ENCODE measurements at regions not wholly inside any gene's neighbourhood (a gene's known extent, or its start where the extent isn't known, plus 50 kb on each side); places are given as distances from the start of the nearest gene placed in this dataset.

DNA sequence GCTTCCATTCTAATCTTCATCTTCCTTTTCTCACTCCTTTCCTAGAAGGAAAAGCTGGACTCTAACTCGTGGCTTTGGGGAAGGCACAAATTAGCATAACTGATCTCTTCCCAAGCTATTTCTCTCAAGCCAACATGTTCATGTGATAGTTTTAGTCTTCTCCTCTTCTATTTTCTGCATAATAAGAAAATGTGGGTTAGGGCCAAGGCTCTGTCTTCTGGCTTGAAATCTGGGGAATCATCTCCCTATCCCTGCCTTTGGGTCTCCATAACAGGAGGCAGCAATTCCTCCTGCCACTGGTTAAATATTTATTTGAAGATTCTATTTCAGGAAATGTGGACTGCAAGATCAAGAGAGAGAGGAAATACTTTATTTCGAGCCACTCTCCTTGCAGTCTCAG is 1669.6 kb downstream of the MAT2B start:
- BruUV-seq (replicated peaks), result no TSS peak
- Histone ChIP-seq H2AFZ (ENCODE audit: low read length) (no peak overlapping the region), H3K36me3 (ENCODE audit: insufficient read depth, low read length) (no peaks in the 10 kb centered on the region), H3K9me2 (ENCODE audit: insufficient read depth, low read length) (no peaks in the 10 kb centered on the region), H4K20me1 (ENCODE audit: insufficient read depth, low read length) (no peaks in the 10 kb centered on the region), H3K4me3 (ENCODE audit: low read depth, low read length, poor library complexity, severe bottlenecking) (no peak overlapping the region), H3K79me2 (ENCODE audit: insufficient read depth, low read depth, low read length) (no peaks in the 10 kb centered on the region), H3K4me2 (ENCODE audit: low read length) (no peak overlapping the region), H3K9me3 (ENCODE audit: low read length) (no peaks in the 10 kb centered on the region), H3K4me1 (ENCODE audit: insufficient read depth, low read length, poor library complexity, severe bottlenecking) (no peaks in the 10 kb centered on the region), H3K27ac (ENCODE audit: low read depth, low read length, poor library complexity, severe bottlenecking) (no peak overlapping the region)
- TF ChIP-seq EZH2phosphoT487 (IDR thresholded peaks at IDR 0.05; ENCODE audit: borderline replicate concordance, low read depth, low read length) (no peak), CTCF (conservative IDR thresholded peaks at IDR 0.05; ENCODE audit: low read length) (no peak)
- DNase-seq (ENCODE audit: low spot score), result no peak
- POLR2A ChIA-PET, result no interaction called here
- intact Hi-C loops (cut with micrococcal nuclease; ENCODE audit: unreplicated experiment), result no loop called here
- CTCF ChIA-PET (ENCODE audit: unreplicated experiment), result no interaction called here

DNA sequence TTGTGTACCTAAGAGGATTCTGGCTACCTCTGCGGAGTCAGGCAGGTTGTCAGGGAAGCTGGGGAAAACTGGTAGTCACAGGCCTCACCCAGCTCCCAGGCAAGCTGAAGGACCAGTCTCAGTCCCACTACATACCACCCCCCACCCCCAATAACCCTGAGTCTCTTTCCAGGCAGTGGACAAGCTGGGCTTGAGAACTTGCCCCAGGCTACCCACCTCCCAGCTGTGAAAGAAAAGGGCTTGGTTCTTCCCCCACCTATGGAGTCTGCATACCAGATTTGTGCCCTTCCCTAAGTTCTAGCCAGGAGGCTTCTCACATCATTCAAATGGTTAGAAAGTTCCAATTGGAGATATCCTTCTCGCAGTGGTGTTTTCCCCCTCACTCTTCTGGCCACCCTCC is 1678.8 kb downstream of the MAT2B start:
- H3K4me2 ChIP-seq (ENCODE audit: low read length), result no peak overlapping the region
- no peak overlapping the region for H3K4me3 ChIP-seq (ENCODE audit: low read depth, low read length, poor library complexity, severe bottlenecking)
- H3K9me3 ChIP-seq (ENCODE audit: low read length), result no peaks in the 10 kb centered on the region
- H3K79me2 ChIP-seq (ENCODE audit: insufficient read depth, low read depth, low read length), result no peaks in the 10 kb centered on the region
- no peak overlapping the region for H2AFZ ChIP-seq (ENCODE audit: low read length)
- DNase-seq (ENCODE audit: low spot score), result no peak
- no peaks in the 10 kb centered on the region for H4K20me1 ChIP-seq (ENCODE audit: insufficient read depth, low read length)
- no TSS peak for BruUV-seq (replicated peaks)
- intact Hi-C loops (cut with micrococcal nuclease; ENCODE audit: unreplicated experiment), result no loop called here
- CTCF ChIA-PET (ENCODE audit: unreplicated experiment), result no interaction called here
- H3K4me1 ChIP-seq (ENCODE audit: insufficient read depth, low read length, poor library complexity, severe bottlenecking), result no peaks in the 10 kb centered on the region
- POLR2A ChIA-PET, result no interaction called here
- no peaks in the 10 kb centered on the region for H3K9me2 ChIP-seq (ENCODE audit: insufficient read depth, low read length)
- TF ChIP-seq EZH2phosphoT487 (IDR thresholded peaks at IDR 0.05; ENCODE audit: borderline replicate concordance, low read depth, low read length), result no peak
- TF ChIP-seq CTCF (conservative IDR thresholded peaks at IDR 0.05; ENCODE audit: low read length), result no peak
- H3K27ac ChIP-seq (ENCODE audit: low read depth, low read length, poor library complexity, severe bottlenecking), result no peak overlapping the region
- H3K36me3 ChIP-seq (ENCODE audit: insufficient read depth, low read length), result no peaks in the 10 kb centered on the region

DNA sequence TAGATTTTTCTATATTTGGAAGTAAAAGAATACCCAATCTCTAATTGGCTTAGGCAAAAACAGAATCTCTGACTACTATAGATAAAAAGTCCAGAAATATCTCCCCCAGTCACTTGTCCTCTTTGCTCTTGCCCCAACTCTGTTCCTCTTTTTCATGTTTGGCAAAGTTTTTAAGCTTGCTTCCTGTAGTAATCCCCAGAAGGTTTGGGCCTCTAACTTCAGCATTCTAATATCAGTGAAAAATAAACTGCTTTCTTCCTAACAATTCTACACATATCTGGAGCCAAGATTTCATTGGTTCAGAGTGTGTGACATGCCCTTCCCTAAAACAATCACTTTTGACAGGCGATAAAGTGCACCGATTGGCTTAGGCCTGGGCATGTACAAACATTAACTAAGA is 1680.3 kb downstream of the MAT2B start:
- no peaks in the 10 kb centered on the region for H3K9me2 ChIP-seq (ENCODE audit: insufficient read depth, low read length)
- POLR2A ChIA-PET, result interaction anchor here (0.7 kb wide), 1 partner anchor 15 kb away, joined by 3 read pairs; no protein-coding TSS in a partner anchor

More for the DNA sequence above, 1680.3 kb downstream of the MAT2B start:
- H3K4me3 ChIP-seq (ENCODE audit: low read depth, low read length, poor library complexity, severe bottlenecking), result no peak overlapping the region
- no peak for DNase-seq (ENCODE audit: low spot score)
- H3K4me1 ChIP-seq (ENCODE audit: insufficient read depth, low read length, poor library complexity, severe bottlenecking), result no peaks in the 10 kb centered on the region
- BruUV-seq (replicated peaks), result no TSS peak
- H4K20me1 ChIP-seq (ENCODE audit: insufficient read depth, low read length), result no peaks in the 10 kb centered on the region
- intact Hi-C loops (cut with micrococcal nuclease; ENCODE audit: unreplicated experiment), result no loop called here
- no peak overlapping the region for H2AFZ ChIP-seq (ENCODE audit: low read length)
- TF ChIP-seq EZH2phosphoT487 (IDR thresholded peaks at IDR 0.05; ENCODE audit: borderline replicate concordance, low read depth, low read length) (no peak), CTCF (conservative IDR thresholded peaks at IDR 0.05; ENCODE audit: low read length) (no peak)
- CTCF ChIA-PET (ENCODE audit: unreplicated experiment), result no interaction called here
- H3K9me3 ChIP-seq (ENCODE audit: low read length), result no peaks in the 10 kb centered on the region
- no peak overlapping the region for H3K27ac ChIP-seq (ENCODE audit: low read depth, low read length, poor library complexity, severe bottlenecking)
- H3K36me3 ChIP-seq (ENCODE audit: insufficient read depth, low read length), result no peaks in the 10 kb centered on the region
- H3K4me2 ChIP-seq (ENCODE audit: low read length), result no peak overlapping the region
- H3K79me2 ChIP-seq (ENCODE audit: insufficient read depth, low read depth, low read length), result no peaks in the 10 kb centered on the region
